Loucy (cell line): ENCODE measurements at regions not wholly inside any gene's neighbourhood (a gene's known extent, or its start where the extent isn't known, plus 50 kb on each side); places are given as distances from the start of the nearest gene placed in this dataset.
"Not testable (repeated sequence)": the region's sequence is repeated elsewhere in the genome, so short reads cannot be mapped to it uniquely, and the experiment has no call there.

Experiments
- H2AFZ ChIP-seq: fragments of 200-600 bp; sonication (generic); 2 replicates; pipeline ENCODE4 v1.6.0; 2016; ENCODE audit warnings: antibody characterized with exemption, mild to moderate bottlenecking, low read length, moderate library complexity
- H3F3A ChIP-seq: fragments of 200-600 bp; 2 replicates; pipeline ENCODE4 v1.6.0; 2016; ENCODE audit warnings: antibody characterized with exemption, low read depth, mild to moderate bottlenecking
- H3K27me3 ChIP-seq: fragments of 200-600 bp; sonication (generic); 2 replicates; pipeline ENCODE4 v1.6.1; 2014; ENCODE audit warnings: low read length, mild to moderate bottlenecking; ENCODE audit not compliant: insufficient read depth, poor library complexity, severe bottlenecking
- H3K36me3 ChIP-seq: fragments of 200-600 bp; sonication (generic); 2 replicates; pipeline ENCODE4 v1.6.1; 2016; ENCODE audit warnings: low read length; ENCODE audit not compliant: insufficient read depth
- H3K4me1 ChIP-seq: fragments of 200-600 bp; sonication (generic); 2 replicates; pipeline ENCODE4 v1.5.1; 2014; ENCODE audit warnings: low read length, mild to moderate bottlenecking; ENCODE audit not compliant: insufficient read depth, poor library complexity, severe bottlenecking
- H3K4me2 ChIP-seq: fragments of 200-600 bp; sonication (generic); 2 replicates; pipeline ENCODE4 v1.6.0; 2014; ENCODE audit warnings: antibody characterized with exemption, low read length, low read depth, mild to moderate bottlenecking; ENCODE audit not compliant: poor library complexity, severe bottlenecking
- H3K4me3 ChIP-seq: fragments of 200-600 bp; sonication (generic); 2 replicates; pipeline ENCODE4 v1.5.1; 2014; ENCODE audit warnings: low read length, mild to moderate bottlenecking, mixed read lengths; ENCODE audit not compliant: poor library complexity, severe bottlenecking
- H3K79me2 ChIP-seq: fragments of 200-600 bp; sonication (generic); 2 replicates; pipeline ENCODE4 v1.6.1; 2014; ENCODE audit warnings: low read length; ENCODE audit not compliant: insufficient read depth
- H3K9ac ChIP-seq: fragments of 200-600 bp; sonication (generic); 2 replicates; pipeline ENCODE4 v1.6.0; 2014; ENCODE audit warnings: mild to moderate bottlenecking, low read depth, low read length, moderate library complexity; ENCODE audit not compliant: poor library complexity, severe bottlenecking
- H3K9me2 ChIP-seq: fragments of 200-600 bp; sonication (generic); replicated peaks from 2 replicates; pipeline ENCODE4 v1.6.1; 2016; ENCODE audit warnings: low read depth, low read length, mixed read lengths
- H3K9me3 ChIP-seq: fragments of 200-600 bp; sonication (generic); 2 replicates; pipeline ENCODE4 v1.6.1; 2014; ENCODE audit warnings: mild to moderate bottlenecking, antibody characterized with exemption, low read length, low read depth; ENCODE audit not compliant: insufficient read depth
- H4K20me1 ChIP-seq: fragments of 200-600 bp; sonication (generic); 2 replicates; pipeline ENCODE4 v1.6.0; 2014; ENCODE audit warnings: antibody characterized with exemption, low read length, mild to moderate bottlenecking; ENCODE audit not compliant: insufficient read depth, poor library complexity, severe bottlenecking
- CTCF ChIP-seq: fragments of 200-600 bp; sonication (generic); conservative IDR thresholded peaks from 2 replicates; pipeline ENCODE4 v1.5.1; 2014; ENCODE audit warnings: mild to moderate bottlenecking, antibody characterized with exemption, low read length
- EZH2phosphoT487 ChIP-seq: fragments of 200-600 bp; IDR thresholded peaks from 2 replicates; pipeline ENCODE4 v1.6.1; 2018; ENCODE audit warnings: antibody characterized with exemption, mild to moderate bottlenecking, moderate library complexity, borderline replicate concordance

- no peak overlapping the region for H3K4me3 ChIP-seq
- no peaks in the 10 kb centered on the region for H3F3A ChIP-seq
- no peak overlapping the region for H2AFZ ChIP-seq
- H3K9me3 ChIP-seq = no peaks in the 10 kb centered on the region
- no peaks in the 10 kb centered on the region for H3K9me2 ChIP-seq
- H3K9ac ChIP-seq = no peak overlapping the region
- no peaks in the 10 kb centered on the region for H3K4me1 ChIP-seq
- no peak overlapping the region for H3K4me2 ChIP-seq
- no peaks in the 10 kb centered on the region for H3K27me3 ChIP-seq
- H3K79me2 ChIP-seq = no peaks in the 10 kb centered on the region
- TF ChIP-seq CTCF = no peak
- no peaks in the 10 kb centered on the region for H3K36me3 ChIP-seq
- H4K20me1 ChIP-seq = no peaks in the 10 kb centered on the region
These were observed 171.8 kb upstream of the LAMA2 start for GRCh38 chr6:128711149-128711548.

GRCh38 chr6:128710315-128710714 is 172.6 kb upstream of the LAMA2 start:
- no peaks in the 10 kb centered on the region for H3K36me3 ChIP-seq
- H3K9me2 ChIP-seq = no peaks in the 10 kb centered on the region
- H3K27me3 ChIP-seq = no peaks in the 10 kb centered on the region
- no peak overlapping the region for H3K4me3 ChIP-seq
- H4K20me1 ChIP-seq = no peaks in the 10 kb centered on the region
- no peak for TF ChIP-seq EZH2phosphoT487
- no peak for TF ChIP-seq CTCF
- no peaks in the 10 kb centered on the region for H3K79me2 ChIP-seq
- H3K9me3 ChIP-seq = no peaks in the 10 kb centered on the region
- H3K4me2 ChIP-seq = no peak overlapping the region
- no peaks in the 10 kb centered on the region for H3K4me1 ChIP-seq
- no peak overlapping the region for H2AFZ ChIP-seq
- H3F3A ChIP-seq = no peaks in the 10 kb centered on the region
- no peak overlapping the region for H3K9ac ChIP-seq

GRCh38 chr6:128704601-128705000 is 178.3 kb upstream of the LAMA2 start:
- no peak for TF ChIP-seq EZH2phosphoT487

GRCh38 chr6:128703794-128704193 is 179.1 kb upstream of the LAMA2 start:
- not testable (repeated sequence) for H3K79me2 ChIP-seq, H2AFZ ChIP-seq, H3K9me2 ChIP-seq, H3K9ac ChIP-seq, H3F3A ChIP-seq, H3K27me3 ChIP-seq, H4K20me1 ChIP-seq, H3K4me1 ChIP-seq, H3K4me3 ChIP-seq, H3K4me2 ChIP-seq, H3K9me3 ChIP-seq, H3K36me3 ChIP-seq

More at GRCh38 chr6:128704601-128705000, 178.3 kb upstream of the LAMA2 start:
- Histone ChIP-seq H3K9me3 (no peaks in the 10 kb centered on the region), H3K36me3 (no peaks in the 10 kb centered on the region), H3F3A (no peaks in the 10 kb centered on the region), H3K9ac (no peak overlapping the region), H3K9me2 (0 out of 2 replicates have a peak, but pooled peaks cover 5% of the 10 kb centered on the region), H4K20me1 (no peaks in the 10 kb centered on the region), H3K4me3 (no peak overlapping the region), H3K4me2 (no peak overlapping the region), H2AFZ (no peak overlapping the region), H3K27me3 (no peaks in the 10 kb centered on the region), H3K4me1 (no peaks in the 10 kb centered on the region), H3K79me2 (no peaks in the 10 kb centered on the region)
